ENCODE measurements at regions not wholly inside any gene's neighbourhood (a gene's known extent, or its start where the extent isn't known, plus 50 kb on each side); places are given as distances from the start of the nearest gene placed in this dataset.

DNA sequence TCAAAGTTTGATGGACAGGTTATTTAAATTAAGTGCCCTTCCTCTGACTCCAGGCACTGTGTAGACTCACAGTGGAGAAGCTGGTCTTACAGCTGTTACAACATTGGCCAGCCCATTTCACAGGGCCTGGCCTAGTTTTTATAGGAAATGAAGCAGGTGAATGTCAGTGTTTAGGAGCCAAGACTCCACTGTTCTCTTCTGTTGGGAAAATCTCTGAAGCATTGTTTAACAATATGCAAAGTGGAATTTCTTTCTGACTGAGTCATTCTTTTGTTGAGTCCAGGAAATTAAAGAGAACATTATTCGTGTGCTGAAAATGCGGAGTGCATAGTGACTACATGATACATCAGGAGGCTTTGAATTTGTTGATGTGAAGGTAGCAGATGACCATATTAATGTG lies 64.7 kb downstream of the ARRDC4 start:
- Mint-ChIP-seq H3K4me3 (no peak overlapping the region), H3K27ac (no peak overlapping the region), H3K9me3 (peaks cover 7% of the 10 kb centered on the region), H3K27me3 (peaks cover 4% of the 10 kb centered on the region), H3K4me1 (no peaks in the 10 kb centered on the region), H3K36me3 (ENCODE audit: low read depth) (no peaks in the 10 kb centered on the region)
- no peak for ATAC-seq (replicated peaks)

DNA sequence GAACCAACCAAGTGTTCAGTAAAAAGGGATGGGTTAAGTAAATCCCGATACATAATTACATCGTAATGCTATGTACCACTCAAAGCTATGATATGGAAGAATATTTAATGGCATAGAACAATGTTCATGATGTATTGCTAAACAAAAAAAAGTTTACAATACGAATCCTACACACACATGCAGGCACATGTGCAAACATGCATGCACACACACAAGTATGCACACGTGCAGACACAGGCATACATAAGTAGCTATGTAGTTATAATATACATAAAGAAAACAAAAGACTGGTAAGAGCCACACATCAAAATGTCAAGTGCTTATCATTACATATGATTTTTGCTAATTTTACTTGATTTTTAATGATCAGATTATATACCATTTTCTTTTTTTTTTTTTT lies 74.2 kb downstream of the ARRDC4 start:
- Mint-ChIP-seq H3K4me1 (no peaks in the 10 kb centered on the region), H3K27ac (no peak overlapping the region), H3K4me3 (no peak overlapping the region), H3K9me3 (peaks cover 3% of the 10 kb centered on the region), H3K27me3 (no peaks in the 10 kb centered on the region), H3K36me3 (ENCODE audit: low read depth) (no peaks in the 10 kb centered on the region)
- no peak for ATAC-seq (replicated peaks)

DNA sequence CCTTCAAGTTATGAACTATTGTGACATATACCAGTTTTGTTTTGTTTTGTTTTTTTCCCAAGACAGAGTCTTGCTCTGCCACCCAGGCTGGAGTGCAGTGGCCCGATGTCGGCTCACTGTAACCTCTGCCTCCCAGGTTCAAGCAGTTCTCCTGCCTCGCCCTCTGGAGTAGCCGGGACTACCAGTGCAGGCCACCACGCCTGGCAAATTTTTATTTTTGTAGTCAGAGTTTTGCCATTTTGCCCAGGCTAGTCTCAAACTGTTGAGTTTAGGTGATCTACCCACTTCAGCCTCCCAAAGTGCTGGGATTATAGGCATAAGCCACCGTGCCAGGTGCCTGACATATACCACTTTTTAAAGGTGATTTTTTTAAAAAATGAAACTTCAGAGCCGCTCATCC lies 74.6 kb downstream of the ARRDC4 start:
- ATAC-seq (replicated peaks), result no peak
- Mint-ChIP-seq H3K27me3 (no peaks in the 10 kb centered on the region), H3K4me1 (no peaks in the 10 kb centered on the region), H3K36me3 (ENCODE audit: low read depth) (no peaks in the 10 kb centered on the region), H3K4me3 (no peak overlapping the region), H3K27ac (no peak overlapping the region), H3K9me3 (peaks cover 3% of the 10 kb centered on the region)

DNA sequence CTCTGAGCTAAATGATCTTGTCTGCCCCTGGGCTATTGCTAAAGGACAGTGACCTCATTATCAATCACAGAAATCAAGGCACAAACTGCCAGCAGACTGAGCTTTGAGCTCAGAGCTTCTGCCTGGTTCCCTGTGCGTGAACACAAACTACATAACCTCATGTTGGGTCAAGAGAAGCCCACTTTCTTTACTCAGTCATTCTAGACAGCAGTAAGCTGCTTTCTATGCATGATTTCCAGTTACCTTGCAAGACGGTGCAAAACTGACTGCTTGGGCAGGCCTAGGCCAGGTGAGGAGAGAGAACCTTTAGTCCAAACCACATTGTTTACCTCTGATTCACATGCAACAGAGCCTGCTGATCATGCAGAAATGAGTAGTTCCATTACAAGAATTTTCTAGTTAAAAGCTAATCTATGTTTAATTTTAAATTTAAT lies 75.1 kb downstream of the ARRDC4 start:
- Mint-ChIP-seq H3K4me1 (no peaks in the 10 kb centered on the region), H3K27me3 (no peaks in the 10 kb centered on the region), H3K4me3 (no peak overlapping the region), H3K36me3 (ENCODE audit: low read depth) (no peaks in the 10 kb centered on the region), H3K9me3 (peaks cover 3% of the 10 kb centered on the region), H3K27ac (no peak overlapping the region)
- ATAC-seq (replicated peaks), result no peak

DNA sequence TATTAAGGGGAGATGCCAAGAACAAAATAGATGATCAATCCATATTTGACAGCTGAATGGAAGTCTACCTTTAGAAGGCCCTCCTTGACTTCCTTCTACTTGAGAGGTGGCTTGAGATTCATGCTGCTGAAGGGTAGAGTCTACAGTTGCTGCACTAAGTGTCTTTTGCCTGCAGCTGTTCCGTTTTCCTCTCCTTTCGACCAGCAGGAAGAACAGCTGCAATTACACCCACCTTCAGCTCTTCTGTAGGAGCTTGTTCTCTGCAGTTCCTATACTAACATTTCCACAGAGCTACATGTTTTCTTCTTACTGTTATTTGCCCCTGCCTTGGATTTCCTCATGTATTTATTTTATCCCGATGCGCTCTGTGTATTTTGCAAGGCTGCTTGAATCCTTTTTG lies 79.1 kb downstream of the ARRDC4 start:
- no peaks in the 10 kb centered on the region for H3K27me3 Mint-ChIP-seq
- H3K27ac Mint-ChIP-seq, result no peak overlapping the region
- no peaks in the 10 kb centered on the region for H3K4me1 Mint-ChIP-seq
- ATAC-seq (replicated peaks), result no peak
- no peaks in the 10 kb centered on the region for H3K36me3 Mint-ChIP-seq (ENCODE audit: low read depth)
- peaks cover 3% of the 10 kb centered on the region for H3K9me3 Mint-ChIP-seq
- H3K4me3 Mint-ChIP-seq, result no peak overlapping the region

DNA sequence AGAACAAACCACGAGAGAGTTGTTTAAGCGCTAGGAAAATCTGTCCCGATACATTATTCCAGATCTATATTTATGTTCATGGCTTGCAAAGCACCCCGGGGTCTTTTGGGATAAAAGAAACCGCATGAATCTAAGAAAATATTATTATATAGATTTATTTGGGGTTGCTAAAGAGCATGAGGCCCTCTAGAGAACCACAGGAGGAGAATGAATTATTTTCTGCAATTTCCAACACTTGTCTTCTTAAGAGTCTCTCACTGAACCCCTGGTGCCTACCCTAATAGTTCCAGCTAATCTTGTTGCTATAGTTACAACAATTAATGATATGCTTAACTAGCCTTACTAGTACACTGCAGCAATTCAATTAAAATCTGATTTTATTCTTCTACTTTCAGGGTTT lies 79.6 kb downstream of the ARRDC4 start:
- no peak overlapping the region for H3K27ac Mint-ChIP-seq
- peaks cover 3% of the 10 kb centered on the region for H3K9me3 Mint-ChIP-seq
- no peak for ATAC-seq (replicated peaks)
- H3K4me1 Mint-ChIP-seq, result no peaks in the 10 kb centered on the region
- no peak overlapping the region for H3K4me3 Mint-ChIP-seq
- no peaks in the 10 kb centered on the region for H3K27me3 Mint-ChIP-seq
- H3K36me3 Mint-ChIP-seq (ENCODE audit: low read depth), result no peaks in the 10 kb centered on the region

DNA sequence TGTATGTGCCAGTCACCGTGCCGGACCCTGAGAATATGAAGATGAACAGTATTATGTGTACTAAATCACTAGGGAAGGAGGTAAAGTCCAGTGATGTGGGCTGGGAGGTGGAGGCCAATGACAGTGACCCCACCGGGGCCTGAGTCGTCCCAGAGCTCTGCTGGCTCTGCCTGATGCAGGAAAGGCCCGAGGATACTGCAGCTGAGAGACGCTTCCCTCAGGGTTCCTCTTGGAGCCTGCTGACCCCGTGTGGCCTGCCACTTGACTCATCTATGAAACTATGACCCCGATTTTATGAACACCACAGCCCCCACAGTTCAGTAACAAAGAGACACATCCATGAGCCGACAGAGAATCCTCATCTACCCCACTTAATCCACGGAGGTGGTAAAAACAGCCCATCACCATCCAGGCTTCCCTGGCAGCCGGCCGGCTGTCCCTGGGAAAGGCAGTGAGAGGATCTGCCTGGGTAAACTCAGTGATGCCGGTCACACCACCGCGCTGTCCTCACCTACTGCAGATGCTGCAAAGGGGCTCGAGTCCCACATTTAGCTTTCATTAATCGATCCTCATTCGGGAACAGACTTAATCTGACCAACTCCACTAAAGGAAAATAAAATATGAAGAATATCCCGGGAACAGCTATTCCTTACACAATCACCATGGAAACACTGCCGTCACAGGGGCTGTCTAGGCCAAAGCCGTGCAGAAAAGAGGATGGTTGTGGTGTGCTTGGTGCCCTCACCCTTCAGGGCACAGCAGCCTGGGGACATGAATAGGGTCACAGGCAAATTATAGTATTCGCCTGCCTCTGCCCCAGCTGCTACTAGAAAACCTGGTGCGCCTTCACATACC lies 82.9 kb downstream of the ARRDC4 start:
- Mint-ChIP-seq H3K36me3 (ENCODE audit: low read depth) (no peaks in the 10 kb centered on the region), H3K9me3 (peaks cover 12% of the 10 kb centered on the region)

DNA sequence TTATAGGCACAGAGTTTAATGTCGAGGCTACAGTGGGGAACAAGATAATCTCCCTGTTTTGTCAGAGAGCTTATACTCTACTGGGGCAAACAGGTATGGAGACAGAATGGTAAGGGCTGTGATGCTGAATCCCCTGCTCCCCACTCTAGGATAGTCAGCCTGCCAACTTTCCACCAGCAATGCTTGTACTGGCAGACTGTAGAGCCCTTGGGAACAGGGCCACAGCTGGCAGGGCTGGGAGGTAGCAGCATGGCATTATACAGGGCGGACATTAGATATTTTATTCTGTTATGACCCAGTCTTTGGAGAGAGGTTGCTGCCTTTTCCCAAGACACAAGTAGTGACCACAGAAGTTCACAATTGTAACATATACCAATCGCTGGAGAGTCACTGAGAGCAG lies 91.2 kb downstream of the ARRDC4 start:
- no peak overlapping the region for H3K27ac Mint-ChIP-seq
- ATAC-seq (replicated peaks), result no peak
- H3K4me3 Mint-ChIP-seq, result no peak overlapping the region
- H3K27me3 Mint-ChIP-seq, result peaks cover 5% of the 10 kb centered on the region
- peaks cover 14% of the 10 kb centered on the region for H3K9me3 Mint-ChIP-seq
- H3K36me3 Mint-ChIP-seq (ENCODE audit: low read depth), result no peaks in the 10 kb centered on the region
- H3K4me1 Mint-ChIP-seq, result no peaks in the 10 kb centered on the region

More for the DNA sequence above, 82.9 kb downstream of the ARRDC4 start:
- no peak overlapping the region for H3K4me3 Mint-ChIP-seq
- no peak for ATAC-seq (replicated peaks)
- no peaks in the 10 kb centered on the region for H3K27me3 Mint-ChIP-seq
- no peak overlapping the region for H3K27ac Mint-ChIP-seq
- H3K4me1 Mint-ChIP-seq, result no peaks in the 10 kb centered on the region

DNA sequence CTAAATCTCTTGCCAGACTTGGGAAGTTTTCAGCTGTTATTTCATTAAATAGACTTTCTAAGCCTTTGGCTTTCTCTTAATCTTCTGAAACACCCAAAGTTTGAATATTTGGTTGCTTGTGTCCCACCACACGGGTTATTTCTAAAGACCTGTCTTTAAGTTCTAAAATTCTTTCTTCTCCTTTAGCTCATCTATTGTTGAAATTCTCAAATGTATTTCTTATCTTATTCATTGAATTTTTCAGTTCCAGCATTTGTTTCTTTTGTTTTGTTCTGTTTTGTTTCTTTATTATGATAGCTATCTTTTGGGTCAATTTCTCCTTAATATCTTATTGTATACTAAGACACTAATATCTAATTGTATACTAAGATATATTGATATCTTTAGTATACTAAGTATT lies 97.0 kb downstream of the ARRDC4 start:
- peaks cover 9% of the 10 kb centered on the region for H3K9me3 Mint-ChIP-seq
- ATAC-seq (replicated peaks), result no peak
- no peaks in the 10 kb centered on the region for H3K4me1 Mint-ChIP-seq
- H3K4me3 Mint-ChIP-seq, result no peak overlapping the region
- no peaks in the 10 kb centered on the region for H3K27me3 Mint-ChIP-seq
- H3K36me3 Mint-ChIP-seq (ENCODE audit: low read depth), result no peaks in the 10 kb centered on the region
- H3K27ac Mint-ChIP-seq, result no peak overlapping the region

DNA sequence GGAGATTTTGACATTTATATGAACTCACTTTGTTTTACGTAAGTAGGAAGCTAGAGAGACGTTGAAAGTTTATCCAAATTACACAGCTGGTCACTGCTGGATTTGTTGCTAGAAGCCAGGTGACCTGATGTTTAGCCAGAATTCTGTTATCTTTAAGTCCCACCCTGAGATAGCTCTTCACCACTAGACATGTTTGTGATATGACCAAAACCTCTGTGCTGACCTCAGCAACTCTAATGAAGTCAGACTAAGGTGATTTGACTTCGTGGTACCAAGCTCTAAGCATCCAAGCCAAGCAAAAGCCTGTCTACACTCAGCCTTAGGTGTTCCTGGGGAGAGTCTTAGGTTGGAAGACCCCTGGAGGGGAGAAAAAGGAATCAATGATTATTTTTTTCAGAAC lies 102.4 kb downstream of the ARRDC4 start:
- no peak overlapping the region for H3K4me3 Mint-ChIP-seq
- no peak overlapping the region for H3K27ac Mint-ChIP-seq
- no peak for ATAC-seq (replicated peaks)
- H3K27me3 Mint-ChIP-seq, result peaks cover 4% of the 10 kb centered on the region
- H3K4me1 Mint-ChIP-seq, result no peaks in the 10 kb centered on the region
- H3K36me3 Mint-ChIP-seq (ENCODE audit: low read depth), result no peaks in the 10 kb centered on the region
- peaks cover 5% of the 10 kb centered on the region for H3K9me3 Mint-ChIP-seq

DNA sequence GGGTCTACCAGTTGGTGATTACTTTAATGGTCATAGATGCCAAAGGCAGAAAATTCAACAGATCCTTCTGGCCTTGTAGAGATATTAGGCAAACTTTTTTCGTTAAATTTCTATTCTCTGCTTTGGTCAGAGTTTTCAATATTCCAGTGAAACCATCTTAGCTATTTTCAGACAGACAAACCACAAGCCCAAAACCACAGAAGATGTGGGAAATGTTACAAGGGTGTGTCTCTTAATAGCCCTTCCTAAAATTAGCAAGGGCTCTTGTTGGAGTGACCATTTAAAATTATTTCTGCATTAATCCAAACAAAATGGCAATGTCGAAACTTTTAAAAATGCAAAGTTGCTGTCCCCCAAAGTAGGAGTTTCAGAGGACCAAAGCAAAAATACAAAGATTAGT lies 102.8 kb downstream of the ARRDC4 start:
- Mint-ChIP-seq H3K36me3 (ENCODE audit: low read depth) (no peaks in the 10 kb centered on the region), H3K9me3 (peaks cover 5% of the 10 kb centered on the region)

DNA sequence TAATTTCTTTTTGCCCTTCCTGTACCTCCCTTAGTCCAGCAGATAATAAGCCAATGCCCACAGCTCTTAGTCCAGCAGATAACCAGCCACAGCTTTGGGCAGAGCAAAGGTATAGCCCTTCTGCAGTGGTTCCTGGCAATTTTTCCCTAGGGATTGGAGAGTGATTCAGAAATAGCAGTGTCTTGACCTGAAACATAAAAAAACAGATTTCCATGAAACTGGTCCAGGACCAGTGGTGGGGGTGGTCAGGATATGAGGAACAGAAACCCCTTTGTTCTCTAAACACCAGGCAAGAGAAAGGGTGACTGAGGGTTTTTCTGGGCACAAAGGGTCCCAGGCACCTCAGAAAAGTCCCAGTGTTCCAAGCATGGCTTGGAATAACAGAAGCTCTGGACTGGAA lies 103.4 kb downstream of the ARRDC4 start:
- Mint-ChIP-seq H3K27me3 (peaks cover 4% of the 10 kb centered on the region), H3K4me3 (no peak overlapping the region), H3K27ac (no peak overlapping the region), H3K4me1 (no peaks in the 10 kb centered on the region), H3K9me3 (peaks cover 5% of the 10 kb centered on the region), H3K36me3 (ENCODE audit: low read depth) (no peaks in the 10 kb centered on the region)
- ATAC-seq (replicated peaks), result no peak

More for the DNA sequence above, 102.8 kb downstream of the ARRDC4 start:
- H3K4me3 Mint-ChIP-seq, result no peak overlapping the region
- no peaks in the 10 kb centered on the region for H3K4me1 Mint-ChIP-seq
- ATAC-seq (replicated peaks), result no peak
- H3K27ac Mint-ChIP-seq, result no peak overlapping the region
- H3K27me3 Mint-ChIP-seq, result peaks cover 4% of the 10 kb centered on the region

DNA sequence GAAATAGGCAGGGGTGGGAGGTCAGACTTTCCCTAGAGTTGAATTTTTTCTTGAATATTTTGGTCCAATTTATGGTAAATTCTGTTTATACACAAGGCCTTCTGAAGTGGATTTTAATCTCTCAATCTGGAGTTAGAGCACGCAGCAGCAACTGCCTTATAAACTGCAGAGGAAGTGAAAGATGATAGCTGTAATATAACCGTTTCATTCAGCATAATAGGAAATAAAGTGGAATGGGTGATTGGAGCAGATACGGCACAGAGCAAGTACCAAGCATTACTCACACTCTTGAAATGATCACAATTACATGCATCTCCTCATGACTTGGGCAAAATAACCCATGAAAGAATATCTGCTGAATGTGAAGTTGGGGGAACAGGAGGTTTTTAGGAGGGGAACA lies 106.8 kb downstream of the ARRDC4 start:
- H3K27me3 Mint-ChIP-seq, result peaks cover 4% of the 10 kb centered on the region
- no peak overlapping the region for H3K4me3 Mint-ChIP-seq
- no peaks in the 10 kb centered on the region for H3K9me3 Mint-ChIP-seq
- no peaks in the 10 kb centered on the region for H3K4me1 Mint-ChIP-seq
- no peak for ATAC-seq (replicated peaks)
- no peaks in the 10 kb centered on the region for H3K36me3 Mint-ChIP-seq (ENCODE audit: low read depth)
- no peak overlapping the region for H3K27ac Mint-ChIP-seq

DNA sequence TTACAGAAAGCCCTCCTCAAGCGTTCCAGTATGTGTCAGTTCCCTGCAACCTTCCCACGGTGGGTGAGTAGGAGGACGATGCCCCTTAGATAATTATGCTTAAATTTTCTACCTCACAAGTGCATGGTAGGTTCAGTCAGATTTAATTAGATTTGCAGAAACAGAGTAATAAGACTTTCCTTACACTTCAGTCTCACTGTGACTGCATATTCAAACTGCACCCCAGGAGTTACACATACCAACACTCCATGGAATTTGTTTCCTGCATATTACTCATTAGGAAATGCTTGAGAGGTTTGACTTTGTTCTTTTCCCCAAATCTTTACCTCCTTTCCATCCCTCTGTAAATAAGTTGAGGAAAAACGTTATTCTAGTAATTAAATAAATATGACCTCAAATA lies 108.8 kb downstream of the ARRDC4 start:
- H3K27me3 Mint-ChIP-seq, result peaks cover 4% of the 10 kb centered on the region
- no peak for ATAC-seq (replicated peaks)
- no peaks in the 10 kb centered on the region for H3K9me3 Mint-ChIP-seq
- no peak overlapping the region for H3K4me3 Mint-ChIP-seq
- no peak overlapping the region for H3K27ac Mint-ChIP-seq
- H3K4me1 Mint-ChIP-seq, result no peaks in the 10 kb centered on the region
- no peaks in the 10 kb centered on the region for H3K36me3 Mint-ChIP-seq (ENCODE audit: low read depth)

DNA sequence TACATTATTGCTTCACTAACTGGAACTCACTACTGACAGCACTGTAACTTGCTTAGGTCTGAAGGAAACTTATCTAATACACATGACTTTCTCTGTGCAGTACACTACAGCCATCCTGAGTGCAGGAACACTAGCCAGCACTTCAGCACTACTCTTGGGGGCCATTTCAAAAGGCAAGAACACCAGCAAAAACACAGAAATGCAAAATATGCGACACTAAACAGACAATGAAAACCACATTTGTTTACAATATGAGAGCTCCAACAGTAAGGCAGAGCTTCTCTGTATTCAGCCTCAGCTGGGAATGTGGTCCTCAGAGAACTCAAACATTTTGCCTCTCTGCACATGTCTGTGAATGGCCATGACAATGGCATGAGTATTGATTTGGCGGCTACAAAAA lies 109.6 kb downstream of the ARRDC4 start:
- no peaks in the 10 kb centered on the region for H3K36me3 Mint-ChIP-seq (ENCODE audit: low read depth)
- no peak for ATAC-seq (replicated peaks)
- no peaks in the 10 kb centered on the region for H3K27me3 Mint-ChIP-seq
- H3K27ac Mint-ChIP-seq, result no peak overlapping the region
- no peaks in the 10 kb centered on the region for H3K4me1 Mint-ChIP-seq
- no peaks in the 10 kb centered on the region for H3K9me3 Mint-ChIP-seq
- H3K4me3 Mint-ChIP-seq, result no peak overlapping the region

DNA sequence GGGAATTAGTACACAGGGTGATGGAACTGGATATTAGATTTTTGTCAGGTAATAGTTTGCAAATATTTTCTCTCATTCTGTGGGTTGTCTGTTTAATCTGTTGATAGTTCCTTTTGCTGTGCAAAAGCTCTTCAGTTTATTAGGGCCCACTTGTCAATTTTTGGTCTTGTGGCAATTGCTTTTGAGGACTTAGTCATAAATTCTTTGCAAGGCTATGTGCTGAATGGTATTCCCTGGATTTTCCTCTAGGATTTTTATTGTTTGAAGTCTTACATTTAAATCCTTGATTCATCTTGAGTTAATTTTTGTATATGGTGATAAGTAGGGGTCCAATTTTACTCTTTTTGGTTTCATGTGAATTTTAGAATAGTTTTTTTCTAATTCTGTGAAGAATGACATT lies 111.3 kb downstream of the ARRDC4 start:
- Mint-ChIP-seq H3K27me3 (no peaks in the 10 kb centered on the region), H3K4me1 (no peaks in the 10 kb centered on the region)

More for the DNA sequence above, 111.3 kb downstream of the ARRDC4 start:
- no peaks in the 10 kb centered on the region for H3K36me3 Mint-ChIP-seq (ENCODE audit: low read depth)
- no peak overlapping the region for H3K27ac Mint-ChIP-seq
- H3K4me3 Mint-ChIP-seq, result no peak overlapping the region
- H3K9me3 Mint-ChIP-seq, result no peaks in the 10 kb centered on the region
- no peak for ATAC-seq (replicated peaks)

Measured in activated T-helper 17 cell treated with anti-CD3 and anti-CD28 coated beads, Interleukin-2, amount 50 U/mL, for 72 hours (primary cell).